Mucosa of descending colon (tissue), 3 donors: ENCODE measurements at regions not wholly inside any gene's neighbourhood (a gene's known extent, or its start where the extent isn't known, plus 50 kb on each side); places are given as distances from the start of the nearest gene placed in this dataset.

Experiments used
- ATAC-seq: fragments of 200-7000 bp; cut with Tn5 transposase; one replicate; pipeline ENCODE4 v1.9.1; 2020; ENCODE audit warnings: mild to moderate bottlenecking, moderate library complexity
- DNase-seq, 3 donors: peaks; one replicate each; pipeline ENCODE4 v3.0.0-alpha.2; 2020
- H3K36me3 ChIP-seq: fragments of 200-600 bp; one replicate; pipeline ENCODE4 v1.8.0; 2021; ENCODE audit warnings: low read depth, mild to moderate bottlenecking
- H3K4me1 ChIP-seq: fragments of 200-600 bp; one replicate; pipeline ENCODE4 v1.8.0; 2021; ENCODE audit warnings: low read depth, mild to moderate bottlenecking
- H3K4me3 ChIP-seq: fragments of 200-600 bp; one replicate; pipeline ENCODE4 v1.8.0; 2021; ENCODE audit warnings: mild to moderate bottlenecking
- H3K9me3 ChIP-seq: fragments of 200-600 bp; one replicate; pipeline ENCODE4 v1.8.0; 2021; ENCODE audit warnings: mild to moderate bottlenecking
- CTCF ChIP-seq: fragments of 200-600 bp; IDR thresholded peaks from one replicate; pipeline ENCODE4 v1.8.0; 2022; ENCODE audit warnings: antibody characterized with exemption, mild to moderate bottlenecking
- intact Hi-C, 2 donors: fragments of 100-400 bp; cut with DNase I in 1 of 2; cut with micrococcal nuclease in 1 of 2; formaldehyde crosslinking; loops; one replicate each; pipeline versions ENCODE4 v1.11.0 to v1.11.1; 2022; cut with DNase I, micrococcal nuclease
- donor health status: DM: no; HTN: no; CAD: no; lungs with moderate emphysema.
- donor health status: DM: no; HTN: no; CAD: no.
- donor health status: DM: no; HTN: yes; CAD: no.

- TF ChIP-seq CTCF: no peak
- Histone ChIP-seq H3K4me1 (no peaks in the 10 kb centered on the region), H3K36me3 (no peaks in the 10 kb centered on the region), H3K4me3 (no peak overlapping the region), H3K9me3 (no peaks in the 10 kb centered on the region)
- DNase-seq (no peak), ATAC-seq (no peak)
- intact Hi-C loops: no loop called here
Measured at GRCh38 chr11:10996678-10997077, 138.8 kb upstream of the ZBED5 start.

GRCh38 chr11:10993640-10994039, 135.8 kb upstream of the ZBED5 start:
- no peak for TF ChIP-seq CTCF
- ATAC-seq (no peak), DNase-seq (no peak)
- H3K9me3 ChIP-seq: no peaks in the 10 kb centered on the region
- H3K4me3 ChIP-seq: no peak overlapping the region
- peaks cover 6% of the 10 kb centered on the region for H3K4me1 ChIP-seq
- H3K36me3 ChIP-seq: no peaks in the 10 kb centered on the region
- intact Hi-C loops: no loop called here

GRCh38 chr11:10993186-10993585, 135.3 kb upstream of the ZBED5 start:
- Histone ChIP-seq H3K4me3 (no peak overlapping the region), H3K4me1 (peaks cover 6% of the 10 kb centered on the region), H3K9me3 (no peaks in the 10 kb centered on the region), H3K36me3 (no peaks in the 10 kb centered on the region)
- TF ChIP-seq CTCF: no peak
- no peak for ATAC-seq
- DNase-seq: no peak
- intact Hi-C loops: no loop called here

- ATAC-seq: no peak
Measured at GRCh38 chr11:10991393-10991792, 133.5 kb upstream of the ZBED5 start.

GRCh38 chr11:10990637-10991193, 132.9 kb upstream of the ZBED5 start:
- no peak for DNase-seq
- Histone ChIP-seq H3K36me3 (no peaks in the 10 kb centered on the region), H3K4me1 (peaks cover 6% of the 10 kb centered on the region), H3K9me3 (no peaks in the 10 kb centered on the region), H3K4me3 (no peak overlapping the region)
- no peak for TF ChIP-seq CTCF
- intact Hi-C loops: no loop called here
- ATAC-seq: peak; percentile 48

More at GRCh38 chr11:10991393-10991792, 133.5 kb upstream of the ZBED5 start:
- TF ChIP-seq CTCF: no peak
- no peaks in the 10 kb centered on the region for H3K36me3 ChIP-seq
- DNase-seq: no peak
- H3K4me3 ChIP-seq: no peak overlapping the region
- peaks cover 6% of the 10 kb centered on the region for H3K4me1 ChIP-seq
- intact Hi-C loops: no loop called here
- H3K9me3 ChIP-seq: no peaks in the 10 kb centered on the region

GRCh38 chr11:10990160-10990559, 132.3 kb upstream of the ZBED5 start:
- H3K36me3 ChIP-seq: no peaks in the 10 kb centered on the region
- no peak overlapping the region for H3K4me3 ChIP-seq
- peaks cover 6% of the 10 kb centered on the region for H3K4me1 ChIP-seq
- intact Hi-C loops: no loop called here
- H3K9me3 ChIP-seq: no peaks in the 10 kb centered on the region
- no peak for TF ChIP-seq CTCF
- DNase-seq: peak in 1 of 3 donors; percentile 9
- peak; percentile 55 for ATAC-seq
